H1 (cell line): ENCODE measurements at regions not wholly inside any gene's neighbourhood (a gene's known extent, or its start where the extent isn't known, plus 50 kb on each side); places are given as distances from the start of the nearest gene placed in this dataset.

Experiments
- CTCF ChIA-PET: fragments of 300-600 bp; sonication (Branson Sonifier 250); formaldehyde crosslinking; loops from one replicate; lab custom pipeline; 2021; ENCODE audit not compliant: partially characterized antibody; lab: Charles Lee
- POLR2A ChIA-PET: fragments of 300-600 bp; sonication (Branson Sonifier 250); formaldehyde crosslinking; loops from one replicate; lab custom pipeline; 2021; ENCODE audit warnings: inconsistent platforms; ENCODE audit not compliant: partially characterized antibody; lab: Charles Lee
- DNase-seq, 2 experiments: peaks; one replicate each; pipeline versions ENCODE4 v3.0.0 to v3.0.0-alpha.2; 2010 to 2022; ENCODE audit warnings: low spot score in 2 of 2, low read depth in 1 of 2, mixed read lengths in 1 of 2
- FAIRE-seq: peaks from 2 replicates; lab custom pipeline; 2011; peaks lifted over from hg19 to GRCh38; lab: Jason Lieb, UNC
- H2AFZ ChIP-seq: 2 replicates; pipeline ENCODE4 v1.8.1; 2012; ENCODE audit warnings: low read length, inconsistent platforms
- H2AK5ac ChIP-seq: 2 replicates; pipeline ENCODE4 v1.6.1; 2013; ENCODE audit warnings: low read depth, low read length
- H2BK120ac ChIP-seq: replicated peaks from 2 replicates; pipeline ENCODE3; 2013; ENCODE audit warnings: low read depth, low read length, inconsistent platforms
- H2BK12ac ChIP-seq: 2 replicates; pipeline ENCODE4 v1.6.1; 2013; ENCODE audit warnings: low read depth, low read length
- H2BK15ac ChIP-seq: 2 replicates; pipeline ENCODE4 v1.6.1; 2013; ENCODE audit warnings: low read length
- H2BK20ac ChIP-seq: 2 replicates; pipeline ENCODE4 v1.6.1; 2013; ENCODE audit warnings: low read length
- H2BK5ac ChIP-seq: 2 replicates; pipeline ENCODE4 v1.6.1; 2013; ENCODE audit warnings: low read depth, low read length
- H3K14ac ChIP-seq: 2 replicates; pipeline ENCODE4 v1.6.1; 2013; ENCODE audit warnings: inconsistent platforms; ENCODE audit not compliant: insufficient read length
- H3K18ac ChIP-seq: 2 replicates; pipeline ENCODE4 v1.6.1; 2013; ENCODE audit warnings: low read length; ENCODE audit errors: extremely low read depth
- H3K23ac ChIP-seq: 2 replicates; pipeline ENCODE4 v1.6.1; 2013; ENCODE audit warnings: inconsistent platforms; ENCODE audit not compliant: insufficient read length
- H3K23me2 ChIP-seq: 2 replicates; pipeline ENCODE4 v1.6.1; 2013; ENCODE audit warnings: low read depth, low read length
- H3K27ac ChIP-seq: 2 replicates; pipeline ENCODE4 v1.6.1; 2011; ENCODE audit warnings: low read depth, low read length, inconsistent platforms
- H3K27me3 ChIP-seq, 4 experiments: replicated peaks in 1 of 4; 1 replicate in 1 of 4; 2 replicates in 3 of 4; pipeline versions ENCODE4 v1.6.1 to v1.8.1; 2011 to 2013; ENCODE audit warnings: low read length in 3 of 4, mild to moderate bottlenecking in 3 of 4, inconsistent platforms in 2 of 4, mixed read lengths in 2 of 4, moderate library complexity in 1 of 4; ENCODE audit not compliant: control insufficient read depth in 3 of 4, insufficient read depth in 3 of 4; ENCODE audit errors: extremely low read depth in 1 of 4
- H3K36me3 ChIP-seq, 4 experiments: 2 replicates each; pipeline versions ENCODE4 v1.6.1 to v1.8.1; 2011 to 2013; ENCODE audit warnings: mild to moderate bottlenecking in 4 of 4, low read length in 3 of 4, moderate library complexity in 2 of 4, control low read depth in 1 of 4, inconsistent platforms in 1 of 4; ENCODE audit not compliant: insufficient read depth in 4 of 4, control insufficient read depth in 2 of 4
- H3K4ac ChIP-seq: replicated peaks from 2 replicates; pipeline ENCODE3; 2013; ENCODE audit warnings: low read length, low read depth, mixed read lengths, inconsistent platforms; ENCODE audit not compliant: insufficient read length
- H3K4me1 ChIP-seq, 4 experiments: replicated peaks in 1 of 4; 1 replicate in 1 of 4; 2 replicates in 3 of 4; pipeline versions ENCODE4 v1.6.1 to v1.8.1; 2011 to 2013; ENCODE audit warnings: low read length in 3 of 4, inconsistent platforms in 2 of 4, mixed read lengths in 1 of 4; ENCODE audit not compliant: insufficient read depth in 4 of 4, control insufficient read depth in 3 of 4
- H3K4me2 ChIP-seq, 2 experiments: 2 replicates each; pipeline versions ENCODE4 v1.6.1 to v1.8.1; 2011 to 2013; ENCODE audit warnings: low read depth in 2 of 2, low read length in 2 of 2, control low read depth in 1 of 2, inconsistent platforms in 1 of 2, mild to moderate bottlenecking in 1 of 2; ENCODE audit not compliant: insufficient read depth in 1 of 2
- H3K4me3 ChIP-seq, 4 experiments: fragments of 200-600, 300-600 bp in 1 of 4; sonication (generic), shearing (Covaris generic), sonication (Bioruptor Twin) in 1 of 4; 2 replicates each; pipeline versions ENCODE4 v1.5.1 to v1.8.1; 2011 to 2016; ENCODE audit warnings: low read length in 4 of 4, low read depth in 3 of 4, control low read depth in 2 of 4, inconsistent platforms in 2 of 4, mild to moderate bottlenecking in 2 of 4, mixed read lengths in 1 of 4, moderate library complexity in 1 of 4; ENCODE audit not compliant: insufficient read depth in 2 of 4; ENCODE audit errors: extremely low read depth in 1 of 4
- H3K56ac ChIP-seq: replicated peaks from 2 replicates; pipeline ENCODE3; 2013; ENCODE audit warnings: low read depth, mild to moderate bottlenecking, mixed read lengths, low read length, inconsistent platforms; ENCODE audit not compliant: insufficient read length
- H3K79me1 ChIP-seq: 2 replicates; pipeline ENCODE4 v1.6.1; 2013; ENCODE audit warnings: low read depth, low read length, control low read depth
- H3K79me2 ChIP-seq, 2 experiments: 2 replicates each; pipeline versions ENCODE4 v1.6.1 to v1.8.1; 2012 to 2013; ENCODE audit warnings: low read length in 2 of 2, mild to moderate bottlenecking in 2 of 2, inconsistent platforms in 1 of 2; ENCODE audit not compliant: insufficient read depth in 2 of 2, control insufficient read depth in 1 of 2
- H3K9ac ChIP-seq, 4 experiments: replicated peaks in 1 of 4; 1 replicate in 1 of 4; 2 replicates in 3 of 4; pipeline versions ENCODE4 v1.6.1 to v1.8.1; 2011 to 2013; ENCODE audit warnings: low read depth in 3 of 4, low read length in 3 of 4, control low read depth in 2 of 4, mild to moderate bottlenecking in 2 of 4, moderate library complexity in 2 of 4, inconsistent platforms in 1 of 4; ENCODE audit errors: extremely low read depth in 1 of 4
- H3K9me3 ChIP-seq, 2 experiments: 2 replicates each; pipeline versions ENCODE4 v1.6.1 to v1.8.1; 2012 to 2013; ENCODE audit warnings: mild to moderate bottlenecking in 2 of 2, moderate library complexity in 2 of 2, control low read depth in 1 of 2, inconsistent platforms in 1 of 2, low read depth in 1 of 2, low read length in 1 of 2, mixed read lengths in 1 of 2; ENCODE audit not compliant: insufficient read depth in 2 of 2
- H4K20me1 ChIP-seq, 2 experiments: replicated peaks in 1 of 2; 2 replicates each; pipeline versions ENCODE3 to v1.8.1; 2011 to 2013; ENCODE audit warnings: inconsistent platforms in 2 of 2, low read length in 2 of 2, mild to moderate bottlenecking in 1 of 2; ENCODE audit not compliant: insufficient read depth in 2 of 2, control insufficient read depth in 1 of 2
- H4K5ac ChIP-seq: 2 replicates; pipeline ENCODE4 v1.6.1; 2013; ENCODE audit warnings: low read length, low read depth, mixed read lengths, inconsistent platforms; ENCODE audit not compliant: insufficient read length
- H4K8ac ChIP-seq: 2 replicates; pipeline ENCODE4 v1.8.0; 2013; ENCODE audit warnings: mild to moderate bottlenecking, moderate library complexity, low read length, inconsistent platforms; ENCODE audit not compliant: insufficient read depth; ENCODE audit errors: extremely low read depth
- H4K91ac ChIP-seq: replicated peaks from 2 replicates; pipeline ENCODE3; 2013; ENCODE audit warnings: low read length, mixed read lengths, inconsistent platforms; ENCODE audit not compliant: insufficient read length
- CHD2 ChIP-seq: IDR thresholded peaks from 2 replicates; pipeline ENCODE4 v1.6.1; 2012; ENCODE audit warnings: low read length, improper control_type of control experiment
- KDM1A ChIP-seq: fragments of 200-600, 300-600 bp; sonication (generic); IDR thresholded peaks from 2 replicates; pipeline ENCODE4 v1.7.1; 2016; ENCODE audit warnings: mild to moderate bottlenecking, low read length, borderline replicate concordance
- WGBS, 2 experiments: shearing (Covaris generic) in 1 of 2; methylation state at CpG; one replicate each; pipeline versions ENCODE4 v1.1.6 to v1.1.7; 2013 to 2015; ENCODE audit warnings: low lambda C conversion rate in 2 of 2, mixed read lengths in 2 of 2, inconsistent platforms in 1 of 2, low coverage in 1 of 2, missing lambda C conversion rate in 1 of 2; ENCODE audit not compliant: insufficient replicate concordance in 2 of 2, insufficient coverage in 1 of 2, insufficient read length in 1 of 2; ENCODE audit errors: extremely low coverage in 1 of 2, missing lambda C conversion rate in 1 of 2; 5-methylcytosine and 5-hydroxymethylcytosine counted together

GRCh38 chr10:124150189-124150806 lies 56.9 kb upstream of the CHST15 start:
- H4K91ac ChIP-seq = no peak overlapping the region
- H2BK20ac ChIP-seq = peak overlapping the region; percentile 26; the same call in 1 of the 2 replicates
- peak overlapping the region; percentile 31; the same call in 1 of the 2 replicates for H2BK15ac ChIP-seq
- H3K4me1 ChIP-seq = peaks cover 0 to 7% (median 3%) of the 10 kb centered on the region in 4 experiments; a peak in 3 of 7 replicates
- H3K9me3 ChIP-seq = no peaks in the 10 kb centered on the region; a peak in 2 of 4 replicates
- no peak overlapping the region for H2BK5ac ChIP-seq
- FAIRE-seq = no peak
- H3K23ac ChIP-seq = no peak overlapping the region
- peak overlapping the region; percentile 15 for H4K5ac ChIP-seq
- H3K36me3 ChIP-seq = no peaks in the 10 kb centered on the region
- H3K14ac ChIP-seq = no peak overlapping the region
- H3K79me1 ChIP-seq = no peaks in the 10 kb centered on the region
- TF ChIP-seq KDM1A = peak; percentile 66; the same call in 1 of the 2 replicates
- TF ChIP-seq CHD2 = no peak
- no peak for DNase-seq
- peaks cover 10% of the 10 kb centered on the region; the same call in 1 of the 2 replicates for H3K23me2 ChIP-seq
- H3K27ac ChIP-seq = no peak overlapping the region
- H2AFZ ChIP-seq = no peak overlapping the region
- no peak overlapping the region for H4K8ac ChIP-seq
- no peak overlapping the region for H3K18ac ChIP-seq
- peaks cover 0 to 4% of the 10 kb centered on the region in 2 experiments for H4K20me1 ChIP-seq
- ChIA-PET CTCF (interaction anchor here (1.0 to 1.6 kb wide), 2 partner anchors 22 to 44 kb away, joined by 3 to 4 read pairs; no protein-coding TSS in a partner anchor), POLR2A (no interaction called here)
- no peak overlapping the region for H2AK5ac ChIP-seq
- H3K4ac ChIP-seq = no peak overlapping the region
- no peaks in the 10 kb centered on the region for H3K27me3 ChIP-seq
- no peak overlapping the region for H3K56ac ChIP-seq
- no peak overlapping the region for H2BK120ac ChIP-seq
- no peaks in the 10 kb centered on the region for H3K79me2 ChIP-seq
- 0 out of 2 replicates have a peak overlapping the region, but pooled peaks have one; percentile 14 for H2BK12ac ChIP-seq
- H3K4me2 ChIP-seq = no peak overlapping the region
- H3K4me3 ChIP-seq = no peak overlapping the region
- H3K9ac ChIP-seq = no peak overlapping the region
- 94% methylated on average over 7 of the region's 7 CpGs; no CpG with 5 or more reads in 1 of the 2 experiments for WGBS, 2 experiments
